SH-SY5Y (cell line): ENCODE measurements at regions not wholly inside any gene's neighbourhood (a gene's known extent, or its start where the extent isn't known, plus 50 kb on each side); places are given as distances from the start of the nearest gene placed in this dataset.

Experiments used
- GATA2 ChIP-seq: IDR thresholded peaks from 2 replicates; pipeline ENCODE4 v1.6.1; 2011; ENCODE audit warnings: mild to moderate bottlenecking, low read depth, low read length
- GATA3 ChIP-seq: IDR thresholded peaks from 2 replicates; pipeline ENCODE4 v1.6.1; 2011; ENCODE audit warnings: low read depth, mild to moderate bottlenecking, low read length, moderate library complexity

DNA sequence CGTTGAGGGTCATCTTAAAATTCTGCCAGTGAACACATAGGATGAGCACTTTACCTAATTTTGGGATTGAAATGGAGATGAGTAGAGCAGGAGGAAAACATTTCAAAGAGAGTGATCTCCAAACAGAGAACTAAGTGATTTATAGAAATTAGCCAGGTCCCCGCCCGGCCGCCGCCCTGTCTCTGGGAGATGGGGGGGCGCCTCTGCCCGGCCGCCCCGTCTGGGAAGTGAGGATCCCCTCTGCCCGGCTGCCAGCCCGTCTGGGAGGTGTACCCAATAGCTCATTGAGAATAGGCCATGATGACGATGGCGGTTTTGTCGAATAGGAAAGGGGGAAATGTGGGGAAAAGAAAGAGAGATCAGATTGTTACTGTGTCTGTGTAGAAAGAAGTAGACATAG is 276.7 kb upstream of the C11orf87 start:
- no peak for TF ChIP-seq GATA3
- no peak for TF ChIP-seq GATA2

DNA sequence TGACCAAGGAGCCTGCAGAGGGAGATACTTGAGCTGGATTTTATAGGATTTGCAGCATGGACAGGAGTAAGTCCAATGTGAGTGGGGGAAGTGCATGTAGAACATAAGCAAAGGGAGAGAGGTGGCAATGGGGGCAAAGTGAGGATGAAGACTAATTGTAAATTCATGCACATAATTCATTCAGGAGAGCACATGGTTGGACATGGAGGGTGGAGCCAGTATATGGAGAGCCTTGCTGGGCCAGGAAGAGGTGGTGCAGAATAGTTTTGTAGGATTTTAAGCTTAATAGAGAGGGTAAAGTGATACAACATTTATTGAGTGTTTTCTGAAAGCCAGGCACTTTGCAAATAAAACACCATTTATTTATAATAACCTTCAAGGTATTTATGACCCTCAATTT is 274.3 kb upstream of the C11orf87 start:
- TF ChIP-seq GATA2 (no peak), GATA3 (no peak)

DNA sequence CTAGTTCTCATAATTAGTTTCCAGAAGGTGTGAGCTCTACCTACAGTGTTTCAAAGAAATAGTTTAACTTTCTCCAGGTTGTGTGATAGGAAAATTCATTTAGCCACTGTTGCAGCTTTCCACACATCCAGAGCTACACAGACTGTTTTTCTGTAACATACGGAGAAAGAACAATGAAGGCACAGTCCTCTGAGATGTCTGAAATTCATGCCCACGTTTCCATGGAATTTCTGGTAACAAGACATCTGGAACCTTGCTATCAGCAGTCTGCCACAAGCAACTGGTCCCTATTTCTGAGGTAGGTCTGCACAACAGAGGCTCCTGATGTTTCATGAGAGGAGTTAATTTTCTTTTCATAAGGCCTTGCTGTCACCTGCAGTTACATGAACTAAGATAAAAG is 273.3 kb upstream of the C11orf87 start:
- no peak for TF ChIP-seq GATA2
- no peak for TF ChIP-seq GATA3

DNA sequence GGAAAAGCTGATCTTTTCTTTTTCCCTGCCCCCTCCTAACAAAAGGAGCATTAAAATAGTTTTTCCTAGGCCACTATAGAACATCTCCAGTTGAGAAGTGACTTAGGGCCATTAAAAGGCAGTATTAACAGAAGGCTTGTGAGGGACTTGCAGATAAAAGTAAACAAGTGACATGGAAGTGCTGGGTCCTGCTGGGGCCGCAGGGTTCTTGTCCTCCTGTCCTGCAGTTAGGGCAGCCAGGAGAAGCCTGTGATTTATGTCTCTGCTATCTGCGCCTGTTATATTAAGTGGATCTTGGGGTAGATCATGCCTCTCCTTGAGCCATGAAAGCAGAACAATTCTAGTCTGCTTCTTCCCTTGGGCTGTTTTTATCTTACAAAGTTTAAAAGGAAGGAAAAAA is 271.4 kb upstream of the C11orf87 start:
- TF ChIP-seq GATA2 (no peak), GATA3 (no peak)

DNA sequence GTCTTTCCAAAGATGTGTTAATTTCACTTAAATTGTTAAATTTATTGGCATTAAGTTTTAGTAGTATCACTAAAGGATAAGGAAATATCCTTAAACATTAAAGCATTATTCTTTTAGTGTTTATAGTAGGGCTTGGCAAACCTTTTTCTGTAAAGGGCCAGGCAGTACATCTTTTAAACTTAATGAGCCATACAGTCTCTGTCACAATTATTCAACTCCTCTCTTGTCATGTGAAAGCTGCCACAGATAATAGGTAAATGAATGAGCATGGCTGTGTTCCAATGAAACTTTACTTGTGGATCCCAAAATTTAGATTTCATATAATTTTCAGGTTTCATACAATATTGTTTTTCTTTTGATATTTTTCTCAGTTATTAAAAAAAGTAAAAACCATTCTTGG is 268.2 kb upstream of the C11orf87 start:
- TF ChIP-seq GATA3 (no peak), GATA2 (no peak)

DNA sequence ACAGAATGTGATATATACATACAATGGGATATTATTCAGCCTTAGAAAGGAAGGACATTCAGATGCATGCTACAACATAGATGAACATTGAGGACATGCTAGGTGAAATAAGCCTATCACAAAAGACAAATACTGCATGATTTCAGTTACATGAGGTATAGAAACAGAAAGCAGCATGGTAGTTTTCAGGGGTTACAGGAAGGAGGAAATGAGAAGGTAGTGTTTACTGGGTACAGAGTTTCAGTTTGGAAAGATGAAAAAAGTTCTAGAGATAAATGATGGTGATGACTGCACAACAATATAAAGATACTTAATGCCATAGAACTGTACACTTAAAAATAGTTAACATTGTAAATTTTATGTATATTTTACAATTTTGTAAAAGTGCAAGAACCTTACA is 266.7 kb upstream of the C11orf87 start:
- TF ChIP-seq GATA3, result no peak
- TF ChIP-seq GATA2, result no peak

DNA sequence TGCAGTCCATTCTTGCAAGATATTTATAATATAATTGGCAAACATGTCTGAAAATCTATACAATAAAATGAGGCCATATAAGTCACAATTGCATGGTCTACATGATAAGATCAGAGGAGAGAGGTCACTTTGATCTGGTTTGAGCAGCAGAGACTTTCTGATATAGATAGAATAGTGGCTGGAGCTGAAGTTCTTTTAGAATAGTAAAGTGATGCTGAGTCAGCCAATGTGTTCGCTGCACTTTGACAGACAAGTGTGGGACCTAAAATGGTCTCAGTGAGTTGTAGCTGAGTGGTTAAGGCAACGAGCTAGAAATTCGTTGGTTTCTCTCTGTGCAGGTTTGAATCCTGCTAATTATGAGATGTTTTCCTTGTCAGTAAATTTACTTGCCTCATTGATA is 257.0 kb upstream of the C11orf87 start:
- TF ChIP-seq GATA2 (no peak), GATA3 (no peak)

DNA sequence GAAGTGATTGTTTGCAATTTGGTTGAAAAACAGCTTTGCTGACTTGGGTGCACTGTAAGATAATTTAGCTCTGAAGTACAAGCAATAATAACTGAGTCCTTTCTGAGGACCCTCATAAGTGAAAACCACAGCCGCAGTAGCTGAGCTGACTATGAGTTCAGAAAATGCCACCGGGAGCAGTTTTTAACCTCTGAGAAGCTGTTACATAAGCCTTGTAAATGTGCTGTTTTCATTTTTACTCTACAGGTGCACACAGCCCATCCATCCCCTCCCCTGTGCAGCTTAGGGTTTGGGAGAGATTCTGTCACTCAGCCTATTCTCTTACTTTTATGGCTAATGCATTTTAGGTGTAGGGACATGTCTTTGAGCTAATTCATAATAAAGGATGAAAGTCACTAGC is 255.5 kb upstream of the C11orf87 start:
- TF ChIP-seq GATA3 (no peak), GATA2 (no peak)

DNA sequence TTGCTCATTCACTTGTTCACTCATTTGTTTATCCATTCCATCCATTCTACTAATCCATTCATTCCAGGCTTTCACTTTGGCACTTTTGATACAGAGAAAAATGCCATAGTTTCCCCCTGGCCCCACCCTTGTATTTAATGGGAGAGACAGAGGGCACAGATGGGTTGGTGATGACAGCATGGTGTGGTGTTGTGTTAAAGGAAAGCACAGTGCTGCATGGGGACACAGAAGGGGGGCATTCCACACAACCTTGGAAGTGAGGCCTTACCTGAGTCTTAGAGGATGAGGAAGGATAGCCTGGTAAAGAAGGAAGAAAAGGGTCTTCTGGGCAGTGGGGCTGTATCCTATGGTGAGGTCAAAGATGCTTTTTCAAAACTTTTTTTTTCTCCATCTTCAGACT is 248.5 kb upstream of the C11orf87 start:
- no peak for TF ChIP-seq GATA2
- no peak for TF ChIP-seq GATA3

DNA sequence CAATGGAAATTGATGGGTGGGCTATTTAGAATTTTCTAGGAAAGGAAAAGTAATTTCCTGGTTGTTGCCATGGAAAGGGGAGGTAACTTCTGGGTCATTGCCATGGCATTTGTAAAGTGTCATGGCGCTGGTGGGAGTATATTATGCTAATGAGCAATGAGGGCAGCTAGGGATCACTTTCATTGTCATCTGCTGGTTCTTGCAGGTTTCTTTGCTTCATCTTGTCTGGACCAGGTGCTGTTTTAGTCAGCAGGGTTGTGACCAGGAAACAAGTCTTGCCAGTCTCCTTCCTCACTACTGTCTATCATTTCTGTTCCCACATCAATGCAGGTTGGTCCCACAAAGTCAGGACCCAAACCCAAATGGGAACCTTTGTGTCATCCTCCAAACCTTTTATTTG is 237.6 kb upstream of the C11orf87 start:
- TF ChIP-seq GATA2 (no peak), GATA3 (no peak)

DNA sequence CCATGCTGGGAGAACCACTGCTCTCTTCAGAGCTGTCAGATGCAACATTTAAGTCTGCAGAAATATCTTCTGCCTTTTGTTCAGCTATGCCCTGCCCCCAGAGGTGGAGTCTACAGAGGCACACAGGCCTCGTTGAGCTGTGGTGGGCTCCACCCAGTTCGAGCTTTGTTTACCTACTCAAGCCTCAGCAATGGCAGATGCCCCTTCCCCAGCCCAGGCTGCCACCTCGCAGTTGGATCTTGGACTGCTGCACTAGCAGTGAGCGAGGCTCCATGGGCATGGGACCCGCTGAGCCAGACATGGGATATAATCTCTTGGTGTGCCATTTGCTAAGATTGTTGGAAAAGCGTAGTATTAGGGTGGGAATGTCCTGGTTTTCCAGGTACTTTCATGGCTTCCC is 229.1 kb upstream of the C11orf87 start:
- TF ChIP-seq GATA2, result no peak
- TF ChIP-seq GATA3, result no peak

DNA sequence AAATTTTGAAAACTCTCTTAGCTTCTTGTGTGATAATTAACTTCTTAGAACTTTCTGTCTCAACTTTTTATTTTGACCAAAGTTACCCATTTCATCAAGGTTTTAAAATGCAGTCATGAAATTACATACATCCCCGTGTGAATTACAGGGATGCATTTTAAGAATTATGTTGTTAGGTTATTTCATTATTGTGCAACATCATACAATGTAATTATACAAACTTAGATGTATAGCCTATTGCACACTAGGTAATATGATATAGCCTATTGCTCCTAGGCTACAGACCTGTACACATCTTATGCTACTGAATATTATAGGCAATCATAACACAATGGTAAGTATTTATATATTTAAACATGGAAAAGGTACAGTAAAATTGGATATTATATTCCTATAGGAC is 228.1 kb upstream of the C11orf87 start:
- TF ChIP-seq GATA3, result no peak
- no peak for TF ChIP-seq GATA2

DNA sequence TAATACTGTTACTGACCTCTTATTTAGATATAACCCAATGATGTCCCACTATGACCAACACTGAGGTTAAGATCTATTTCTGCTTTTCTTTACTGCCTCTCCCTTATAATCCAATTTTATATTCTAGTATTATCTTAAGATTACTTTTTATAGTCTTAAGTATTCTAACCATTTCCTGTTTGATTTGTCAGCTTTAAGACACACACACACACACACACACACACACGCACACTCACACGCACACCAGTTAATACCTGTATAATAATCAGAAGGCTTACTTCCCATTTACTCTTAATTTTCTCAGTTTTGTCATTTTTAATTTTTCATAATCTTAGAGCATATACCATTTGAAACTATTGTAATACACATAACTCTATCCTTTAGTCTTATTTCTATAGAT is 226.0 kb upstream of the C11orf87 start:
- no peak for TF ChIP-seq GATA3
- no peak for TF ChIP-seq GATA2

DNA sequence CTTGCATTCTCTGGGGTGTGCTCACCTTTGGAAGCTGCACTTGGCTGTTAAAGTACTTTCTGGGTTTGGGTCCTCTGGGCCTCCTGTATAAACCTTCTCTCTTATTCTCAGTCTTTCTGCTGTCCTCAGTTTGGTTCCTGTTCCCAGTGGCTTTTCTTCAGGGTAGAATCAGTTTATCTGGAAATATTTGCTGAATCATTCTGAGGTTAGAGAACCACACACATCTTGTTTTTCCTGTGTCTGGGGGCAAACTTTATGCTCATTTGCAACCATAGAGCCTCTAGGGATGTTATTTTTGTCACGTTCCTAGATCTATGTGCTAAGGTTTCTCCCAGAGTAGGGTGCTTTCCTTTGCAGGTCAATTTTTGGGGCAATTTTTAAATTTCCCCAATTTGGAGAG is 224.3 kb upstream of the C11orf87 start:
- TF ChIP-seq GATA3, result no peak

DNA sequence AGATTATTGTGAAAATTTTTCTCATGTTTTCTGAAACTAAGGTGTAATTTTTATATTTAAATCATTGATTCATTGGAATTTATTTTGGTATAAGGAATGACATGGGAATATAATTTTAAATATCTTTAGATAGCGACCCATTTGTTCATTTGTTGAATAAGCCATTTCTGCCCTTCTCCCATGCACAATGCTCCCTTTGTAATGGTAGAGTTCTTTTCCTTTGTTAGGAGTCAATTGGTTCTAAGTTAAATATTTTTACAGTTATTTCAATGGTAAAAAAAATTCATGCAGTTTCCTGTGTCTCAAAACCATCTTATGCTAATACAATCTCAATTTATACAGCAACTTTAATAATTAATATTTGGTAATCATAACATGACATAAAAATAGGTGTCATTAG is 218.8 kb upstream of the C11orf87 start:
- TF ChIP-seq GATA3, result no peak
- TF ChIP-seq GATA2, result no peak

DNA sequence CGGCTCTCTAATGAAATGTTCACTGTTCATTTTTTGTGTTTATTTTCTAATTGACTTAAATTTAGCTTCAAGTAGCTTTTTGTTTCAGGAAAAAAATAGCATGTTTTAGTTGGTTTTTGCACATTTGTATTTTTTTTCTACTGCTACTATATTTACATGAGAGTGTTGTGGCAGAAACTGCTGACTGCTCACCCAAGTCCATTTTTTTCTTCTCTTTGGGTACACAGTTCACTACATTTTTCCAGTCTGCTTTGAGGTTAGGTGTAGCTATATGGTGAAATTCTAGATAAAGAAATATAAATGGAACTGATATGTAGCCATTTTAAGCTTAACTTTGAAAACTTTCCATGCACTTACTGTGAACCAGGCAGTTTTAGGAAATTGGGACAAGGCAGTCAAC is 216.7 kb upstream of the C11orf87 start:
- TF ChIP-seq GATA3 (no peak), GATA2 (no peak)
